Spleen (tissue), 11 donors: ENCODE measurements at regions not wholly inside any gene's neighbourhood (a gene's known extent, or its start where the extent isn't known, plus 50 kb on each side); places are given as distances from the start of the nearest gene placed in this dataset.

ENCODE experiments used
- DNase-seq: peaks from one replicate; pipeline ENCODE4 v3.0.0-alpha.2; 2020
- H3K27ac ChIP-seq, 8 donors: fragments of 200-600 bp; sonication (generic) in 7 of 8; 1 replicate in 4 of 8; 2 replicates in 4 of 8; pipeline versions ENCODE4 v1.5.0 to v1.8.0; 2016 to 2021; ENCODE audit warnings: inconsistent platforms in 4 of 8, mild to moderate bottlenecking in 4 of 8, moderate library complexity in 1 of 8
- H3K27me3 ChIP-seq, 7 donors: fragments of 200-600 bp; sonication (generic) in 6 of 7; replicated peaks in 1 of 7; 1 replicate in 4 of 7; 2 replicates in 3 of 7; pipeline versions ENCODE4 v1.5.0 to v1.8.0; 2016 to 2021; ENCODE audit warnings: inconsistent platforms in 3 of 7, mild to moderate bottlenecking in 1 of 7
- H3K36me3 ChIP-seq, 6 donors: fragments of 200-600 bp; sonication (generic) in 5 of 6; 1 replicate in 4 of 6; 2 replicates in 2 of 6; pipeline versions ENCODE4 v1.5.0 to v1.8.0; 2016 to 2021; ENCODE audit warnings: inconsistent platforms in 2 of 6
- H3K4me1 ChIP-seq, 6 donors: fragments of 200-600 bp; sonication (generic) in 5 of 6; 1 replicate in 3 of 6; 2 replicates in 3 of 6; pipeline versions ENCODE4 v1.5.0 to v1.8.0; 2016 to 2021; ENCODE audit warnings: inconsistent platforms in 3 of 6
- H3K4me3 ChIP-seq, 8 donors: fragments of 200-600 bp; sonication (generic) in 7 of 8; 1 replicate in 4 of 8; 2 replicates in 4 of 8; pipeline versions ENCODE4 v1.5.0 to v1.8.0; 2016 to 2021; ENCODE audit warnings: inconsistent platforms in 4 of 8, mild to moderate bottlenecking in 4 of 8, moderate library complexity in 2 of 8
- H3K9me3 ChIP-seq, 8 donors: fragments of 200-600 bp; sonication (generic) in 7 of 8; 1 replicate in 4 of 8; 2 replicates in 4 of 8; pipeline versions ENCODE4 v1.5.0 to v1.8.0; 2016 to 2021; ENCODE audit warnings: inconsistent platforms in 4 of 8
- CTCF ChIP-seq, 11 experiments: fragments of 200-600 bp in 7 of 11; fragments of 450-650 bp in 4 of 11; sonication (generic) in 4 of 11; IDR thresholded peaks in 8 of 11; conservative IDR thresholded peaks in 3 of 11; 1 replicate in 7 of 11; 2 replicates in 4 of 11; pipeline versions ENCODE4 v1.4.0 to v1.8.0; 2016 to 2021; ENCODE audit warnings: antibody characterized with exemption in 11 of 11, inconsistent platforms in 4 of 11, mild to moderate bottlenecking in 1 of 11
- POLR2A ChIP-seq, 3 donors: fragments of 450-650 bp; IDR thresholded peaks; one replicate each; pipeline ENCODE4 v1.5.1; 2017; ENCODE audit warnings: antibody characterized with exemption in 3 of 3, mild to moderate bottlenecking in 1 of 3
- POLR2AphosphoS5 ChIP-seq, 3 donors: sonication (generic); formaldehyde crosslinking; IDR thresholded peaks; one replicate each; pipeline ENCODE4 v1.5.1; 2017; ENCODE audit warnings: antibody characterized with exemption in 3 of 3
- WGBS, 5 donors: extraction: QIAGEN DNeasy Blood & Tissue Kit in 3 of 5; methylation state at CpG; one replicate each; pipeline versions ENCODE4 v1.1.5 to v1.1.7; 2013 to 2018; 5-methylcytosine and 5-hydroxymethylcytosine counted together
- intact Hi-C: fragments of 100-400 bp; cut with DNase I; formaldehyde crosslinking; loops from one replicate; pipeline ENCODE4 v1.15.0; 2023; ENCODE audit warnings: low total_unique reads
- donor health status: healthy with polysubstance abuse.
- donor health status: DM: no; HTN: no; CAD: no; lungs with moderate emphysema.
- donor health status: DM: no; HTN: no; CAD: no.
- donor health status: Bipolar disorder and iron deficiency.
- donor health status: healthy.
- donor health status: DM: no; HTN: no; CAD: no.
- donor health status: DM: yes; HTN: yes; CAD: no.

- H3K9me3 ChIP-seq, result no peaks in the 10 kb centered on the region
- H3K27ac ChIP-seq, result no peak overlapping the region
- TF ChIP-seq CTCF (IDR thresholded peaks at IDR 0.05 in 8 of 11, conservative IDR thresholded peaks at IDR 0.05 in 3 of 11), result no peak
- no peak for TF ChIP-seq POLR2A (IDR thresholded peaks at IDR 0.05)
- no peak for TF ChIP-seq POLR2AphosphoS5 (IDR thresholded peaks at IDR 0.05)
- no peaks in the 10 kb centered on the region for H3K36me3 ChIP-seq
- H3K4me3 ChIP-seq, result no peak overlapping the region
- no peaks in the 10 kb centered on the region for H3K27me3 ChIP-seq
- no peak for DNase-seq
- no peaks in the 10 kb centered on the region for H3K4me1 ChIP-seq
- intact Hi-C loops, result no loop called here
- WGBS, 5 donors, result 90 to 96% (median 93%) methylated on average over 5 of the region's 5 CpGs
These were observed 89.2 kb downstream of the FAT3 start for GRCh38 chr11:92313784-92314183.

DNA sequence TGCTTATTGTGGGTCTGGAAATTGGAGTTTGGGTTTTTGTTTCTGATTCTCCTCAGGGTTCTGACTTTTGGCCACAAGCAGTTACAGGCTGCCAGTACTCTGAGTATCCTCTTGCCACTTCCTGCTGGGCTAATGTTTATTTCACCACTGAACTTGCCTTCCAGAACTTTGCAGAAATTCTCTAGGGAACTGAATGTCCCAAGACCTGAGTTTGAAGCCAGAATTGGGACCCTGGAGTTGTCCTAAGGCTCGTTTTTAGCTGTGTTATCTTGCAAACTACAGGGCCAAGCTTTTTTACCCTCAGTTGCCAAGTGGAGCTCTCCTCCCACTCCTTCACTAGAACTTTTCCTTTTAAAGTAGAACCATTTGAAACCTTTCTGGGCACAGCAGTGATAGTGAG lies 89.9 kb downstream of the FAT3 start:
- Histone ChIP-seq H3K27ac (no peak overlapping the region), H3K27me3 (no peaks in the 10 kb centered on the region), H3K4me1 (no peaks in the 10 kb centered on the region), H3K36me3 (no peaks in the 10 kb centered on the region), H3K4me3 (no peak overlapping the region), H3K9me3 (no peaks in the 10 kb centered on the region)
- no peak for DNase-seq
- intact Hi-C loops, result no loop called here
- no peak for TF ChIP-seq POLR2AphosphoS5 (IDR thresholded peaks at IDR 0.05)
- no peak for TF ChIP-seq CTCF (IDR thresholded peaks at IDR 0.05 in 8 of 11, conservative IDR thresholded peaks at IDR 0.05 in 3 of 11)
- no peak for TF ChIP-seq POLR2A (IDR thresholded peaks at IDR 0.05)
- 15 to 29% (median 22%) methylated on average over 1 of the region's 1 CpG for WGBS, 5 donors

GRCh38 chr11:92316106-92316809 lies 91.6 kb downstream of the FAT3 start:
- 71 to 87% (median 80%) methylated on average over 4 of the region's 4 CpGs for WGBS, 5 donors
- H3K9me3 ChIP-seq, result no peaks in the 10 kb centered on the region
- H3K4me3 ChIP-seq, result no peak overlapping the region
- H3K4me1 ChIP-seq, result no peaks in the 10 kb centered on the region
- no peaks in the 10 kb centered on the region for H3K36me3 ChIP-seq
- H3K27me3 ChIP-seq, result no peaks in the 10 kb centered on the region
- TF ChIP-seq POLR2AphosphoS5 (IDR thresholded peaks at IDR 0.05), result no peak
- intact Hi-C loops, result no loop called here
- DNase-seq, result no peak
- no peak overlapping the region for H3K27ac ChIP-seq

- Histone ChIP-seq H3K27ac (no peak overlapping the region), H3K36me3 (no peaks in the 10 kb centered on the region), H3K4me1 (no peaks in the 10 kb centered on the region), H3K27me3 (no peaks in the 10 kb centered on the region), H3K4me3 (no peak overlapping the region), H3K9me3 (no peaks in the 10 kb centered on the region)
- no peak for TF ChIP-seq POLR2A (IDR thresholded peaks at IDR 0.05)
- no peak for TF ChIP-seq POLR2AphosphoS5 (IDR thresholded peaks at IDR 0.05)
- no peak for TF ChIP-seq CTCF (IDR thresholded peaks at IDR 0.05 in 8 of 11, conservative IDR thresholded peaks at IDR 0.05 in 3 of 11)
- intact Hi-C loops, result no loop called here
- no peak for DNase-seq
These were observed 92.6 kb downstream of the FAT3 start for GRCh38 chr11:92317222-92317621.

GRCh38 chr11:92317721-92318120 lies 93.1 kb downstream of the FAT3 start:
- 39 to 49% (median 40%) methylated on average over 2 of the region's 2 CpGs for WGBS, 5 donors
- TF ChIP-seq CTCF (IDR thresholded peaks at IDR 0.05 in 8 of 11, conservative IDR thresholded peaks at IDR 0.05 in 3 of 11) (no peak), POLR2A (IDR thresholded peaks at IDR 0.05) (no peak), POLR2AphosphoS5 (IDR thresholded peaks at IDR 0.05) (no peak)

More at GRCh38 chr11:92317721-92318120, 93.1 kb downstream of the FAT3 start:
- Histone ChIP-seq H3K4me1 (no peaks in the 10 kb centered on the region), H3K27ac (no peak overlapping the region), H3K36me3 (no peaks in the 10 kb centered on the region), H3K9me3 (no peaks in the 10 kb centered on the region), H3K27me3 (no peaks in the 10 kb centered on the region), H3K4me3 (no peak overlapping the region)
- intact Hi-C loops, result no loop called here
- DNase-seq, result no peak
